ENCODE measurements at regions not wholly inside any gene's neighbourhood (a gene's known extent, or its start where the extent isn't known, plus 50 kb on each side); places are given as distances from the start of the nearest gene placed in this dataset.

DNA sequence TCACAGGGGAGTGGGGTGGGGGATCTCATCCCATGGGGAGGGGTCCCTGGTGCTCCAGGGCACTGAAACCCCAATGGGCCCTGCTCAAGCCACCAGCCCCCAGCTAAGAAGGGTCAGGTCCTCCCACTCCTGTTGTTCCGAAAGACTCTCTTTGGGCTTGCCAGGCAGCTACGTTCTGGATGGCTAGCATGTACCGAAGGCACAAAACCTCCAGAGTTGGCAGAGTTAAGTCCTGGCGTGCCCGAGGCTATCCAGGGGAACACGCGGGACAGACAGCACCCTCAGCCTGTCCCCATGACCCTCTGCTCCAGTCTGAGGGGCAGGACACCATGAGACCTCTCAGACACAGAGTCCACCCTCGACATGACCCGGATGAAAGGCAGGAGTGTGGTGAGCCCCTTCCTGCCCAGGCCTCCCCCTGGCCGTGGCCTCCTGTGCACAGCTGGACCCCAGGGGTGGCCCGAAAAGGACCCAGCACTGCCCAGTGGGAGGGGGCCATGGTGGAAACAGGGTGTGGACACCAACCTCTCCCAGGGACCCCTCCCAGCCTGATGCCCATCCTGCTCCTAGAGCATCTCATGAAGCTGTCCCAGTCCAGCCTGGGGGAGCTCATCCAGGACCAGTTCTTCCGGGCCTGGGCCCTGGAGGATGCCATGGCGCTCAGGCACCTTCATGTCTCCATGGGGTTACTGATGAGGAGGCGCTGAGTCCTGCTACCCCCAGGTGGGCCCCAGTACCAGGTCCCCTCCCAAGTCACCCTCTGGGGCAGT is 53.0 kb upstream of the TPM4 start:
- peaks cover 10% of the 10 kb centered on the region for H3K9me3 Mint-ChIP-seq (ENCODE audit: low read depth)
- no peak for TF ChIP-seq CTCF (IDR thresholded peaks at IDR 0.05; ENCODE audit: unreplicated experiment)
- no peak overlapping the region for H3K4me3 Mint-ChIP-seq (ENCODE audit: low read depth)
- no peak for DNase-seq (ENCODE audit: low spot score, unreplicated experiment)
- no peak overlapping the region for H3K27ac Mint-ChIP-seq
- peaks cover 1% of the 10 kb centered on the region for H3K36me3 Mint-ChIP-seq (ENCODE audit: insufficient read depth)
- H3K4me1 Mint-ChIP-seq (ENCODE audit: low read depth): no peaks in the 10 kb centered on the region
- no peaks in the 10 kb centered on the region for H3K27me3 Mint-ChIP-seq

DNA sequence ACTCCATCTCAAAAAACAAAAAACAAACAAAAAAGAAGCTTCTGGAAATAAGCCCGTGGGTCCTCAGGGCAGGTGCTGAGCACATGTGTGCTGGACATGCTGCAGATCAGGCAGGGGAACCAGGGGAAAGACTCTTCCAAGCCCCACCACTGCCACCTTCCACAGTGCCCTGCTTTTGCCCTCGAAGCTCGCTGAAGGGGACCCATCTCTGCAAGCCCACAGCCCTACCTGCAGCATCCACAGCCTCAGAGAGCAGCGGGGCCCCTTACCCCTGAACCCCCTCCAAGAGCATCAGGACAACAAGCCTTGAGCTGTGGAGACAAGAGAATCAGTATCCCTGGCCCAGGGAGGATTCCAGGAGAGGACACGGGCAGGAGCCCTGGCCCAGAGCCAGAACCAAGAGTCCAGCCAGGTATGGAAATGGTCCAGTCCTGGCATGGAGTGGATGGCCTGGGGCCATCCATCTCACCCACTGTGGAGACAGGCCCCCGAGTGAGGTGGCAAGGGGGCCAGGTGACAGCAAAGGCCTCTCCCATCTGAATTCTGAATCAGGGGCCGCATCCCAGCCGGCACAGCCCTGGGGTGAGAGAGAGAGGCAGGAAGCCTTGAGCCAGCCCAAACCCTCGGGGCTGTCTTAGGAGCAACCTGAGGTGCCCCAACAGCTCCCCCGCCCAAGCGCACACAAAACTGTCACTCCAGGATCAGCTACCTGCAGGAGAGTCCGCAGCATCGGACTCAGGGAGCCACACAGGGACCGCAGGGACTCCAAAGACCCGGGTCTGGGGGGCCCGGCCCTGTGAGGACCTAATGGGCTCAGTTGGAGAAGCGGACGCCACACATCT is 51.8 kb upstream of the TPM4 start:
- Mint-ChIP-seq H3K36me3 (ENCODE audit: insufficient read depth) (no peaks in the 10 kb centered on the region), H3K9me3 (ENCODE audit: low read depth) (peaks cover 7% of the 10 kb centered on the region), H3K27ac (no peak overlapping the region), H3K4me1 (ENCODE audit: low read depth) (no peaks in the 10 kb centered on the region), H3K27me3 (no peaks in the 10 kb centered on the region), H3K4me3 (ENCODE audit: low read depth) (no peak overlapping the region)
- no peak for DNase-seq (ENCODE audit: low spot score, unreplicated experiment)
- no peak for TF ChIP-seq CTCF (IDR thresholded peaks at IDR 0.05; ENCODE audit: unreplicated experiment)

DNA sequence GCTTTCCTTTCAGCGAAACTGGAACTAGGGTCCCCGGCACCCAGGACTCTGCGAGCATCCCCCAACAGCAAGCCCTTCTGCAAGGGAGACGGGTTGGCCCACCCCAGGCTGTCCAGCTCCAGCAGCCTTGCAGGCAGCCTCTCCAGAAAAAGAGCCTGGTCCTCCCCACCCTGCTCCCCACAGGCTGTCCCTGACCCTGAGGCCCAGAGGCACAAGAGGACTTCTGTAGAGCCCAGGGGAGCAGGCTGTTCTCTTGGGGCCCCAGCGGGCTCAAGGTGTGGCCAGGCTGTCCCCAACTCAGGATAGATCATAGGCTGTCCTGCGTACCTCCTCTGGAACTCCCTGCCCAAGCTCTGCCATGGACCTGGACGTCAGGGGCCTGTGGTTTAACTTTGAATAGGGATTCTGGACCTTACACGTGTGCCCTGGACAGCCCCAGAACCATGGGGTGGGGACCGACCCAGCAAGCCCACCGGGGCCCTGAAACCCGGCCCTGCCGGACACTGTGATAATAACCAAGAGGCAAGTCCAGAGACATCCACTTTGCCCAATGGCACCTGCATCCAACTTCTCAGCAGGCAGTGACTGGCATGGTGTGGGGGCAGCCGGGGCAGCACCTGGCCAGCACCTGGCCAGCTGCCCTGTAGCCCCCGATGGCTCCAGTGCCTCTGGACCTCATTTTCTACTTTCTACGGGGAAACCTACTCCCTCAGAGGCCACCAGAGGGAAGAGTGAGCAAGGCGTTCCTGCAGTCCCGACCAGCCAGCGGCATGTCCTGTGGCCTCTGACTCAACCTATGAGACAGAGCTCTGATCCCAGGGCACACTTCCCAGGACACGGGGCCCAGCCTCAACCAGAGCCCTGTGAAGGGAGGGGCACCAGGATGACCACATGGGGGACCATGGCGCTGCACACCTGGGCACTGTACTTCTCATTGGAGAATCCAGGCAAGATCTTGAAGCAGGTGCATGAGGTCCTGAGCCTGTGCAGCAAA is 50.9 kb upstream of the TPM4 start:
- peaks cover 7% of the 10 kb centered on the region for H3K9me3 Mint-ChIP-seq (ENCODE audit: low read depth)
- no peaks in the 10 kb centered on the region for H3K27me3 Mint-ChIP-seq
- H3K27ac Mint-ChIP-seq: no peak overlapping the region
- no peak for DNase-seq (ENCODE audit: low spot score, unreplicated experiment)
- no peak overlapping the region for H3K4me3 Mint-ChIP-seq (ENCODE audit: low read depth)
- peak; percentile 17 for TF ChIP-seq CTCF (IDR thresholded peaks at IDR 0.05; ENCODE audit: unreplicated experiment)
- H3K36me3 Mint-ChIP-seq (ENCODE audit: insufficient read depth): no peaks in the 10 kb centered on the region
- H3K4me1 Mint-ChIP-seq (ENCODE audit: low read depth): no peaks in the 10 kb centered on the region

DNA sequence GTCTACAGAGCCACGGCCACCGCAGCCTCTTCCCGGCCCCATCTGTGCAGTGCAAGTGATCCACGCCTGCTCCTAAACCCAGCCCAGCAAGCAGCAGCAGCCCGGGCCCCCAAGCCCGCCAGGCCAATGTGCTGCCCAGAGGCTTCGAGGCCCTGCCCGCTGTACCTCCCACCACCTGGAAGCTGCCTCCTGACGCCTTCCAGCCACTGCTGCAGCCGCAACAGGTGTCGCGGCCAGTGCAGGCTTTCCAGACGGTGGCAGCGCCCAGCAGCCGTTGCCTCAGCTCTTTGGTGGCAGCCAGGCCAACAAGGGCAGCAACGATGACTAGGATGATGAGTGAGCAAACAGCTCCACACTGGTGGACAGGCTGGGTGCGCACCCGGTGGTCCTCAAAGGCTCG is 50.2 kb upstream of the TPM4 start:
- no peak for DNase-seq (ENCODE audit: low spot score, unreplicated experiment)
- TF ChIP-seq CTCF (IDR thresholded peaks at IDR 0.05; ENCODE audit: unreplicated experiment): no peak
- Mint-ChIP-seq H3K4me3 (ENCODE audit: low read depth) (no peak overlapping the region), H3K4me1 (ENCODE audit: low read depth) (no peaks in the 10 kb centered on the region), H3K27me3 (no peaks in the 10 kb centered on the region), H3K9me3 (ENCODE audit: low read depth) (peaks cover under 1% of the 10 kb centered on the region), H3K27ac (no peak overlapping the region), H3K36me3 (ENCODE audit: insufficient read depth) (no peaks in the 10 kb centered on the region)

All from progenitor cell of endocrine pancreas (in vitro differentiated cells).